ENCODE measurements at regions not wholly inside any gene's neighbourhood (a gene's known extent, or its start where the extent isn't known, plus 50 kb on each side); places are given as distances from the start of the nearest gene placed in this dataset.

DNA sequence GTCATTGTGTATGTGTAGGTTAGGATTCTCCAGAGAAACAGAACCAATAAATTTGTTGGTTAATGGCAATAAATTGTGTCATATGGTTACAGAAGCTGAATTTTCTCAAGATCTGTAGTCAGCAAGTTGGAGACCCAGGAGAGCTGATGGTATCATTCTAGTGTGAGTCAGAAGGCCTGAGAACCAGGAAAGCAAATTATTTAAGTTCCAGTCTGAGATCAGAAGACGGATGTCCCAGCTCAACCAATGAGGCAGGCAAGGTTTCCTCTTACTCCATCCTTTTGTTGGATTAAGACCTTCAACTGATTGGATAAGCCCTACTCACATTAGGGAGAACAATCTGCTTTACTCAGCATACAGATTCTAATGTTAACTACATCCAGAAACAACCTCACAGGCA, 656.3 kb downstream of the ANXA1 start:
- H3K36me3 ChIP-seq (ENCODE audit: insufficient read depth, low read length), result no peaks in the 10 kb centered on the region
- H3K79me2 ChIP-seq (ENCODE audit: insufficient read depth, low read length), result no peaks in the 10 kb centered on the region
- H4K20me1 ChIP-seq (ENCODE audit: insufficient read depth, low read length, poor library complexity, severe bottlenecking), result no peaks in the 10 kb centered on the region
- H3K9ac ChIP-seq (ENCODE audit: low read depth, low read length, poor library complexity, severe bottlenecking), result no peak overlapping the region
- H3K4me3 ChIP-seq (ENCODE audit: low read length, poor library complexity, severe bottlenecking), result no peak overlapping the region
- no peaks in the 10 kb centered on the region for H3K9me3 ChIP-seq (ENCODE audit: insufficient read depth, low read depth, low read length)
- H2AFZ ChIP-seq (ENCODE audit: low read length), result no peak overlapping the region
- no peaks in the 10 kb centered on the region for H3F3A ChIP-seq (ENCODE audit: low read depth)
- H3K4me2 ChIP-seq (ENCODE audit: low read depth, low read length, poor library complexity, severe bottlenecking), result no peak overlapping the region
- no peaks in the 10 kb centered on the region for H3K27me3 ChIP-seq (ENCODE audit: insufficient read depth, low read length, poor library complexity, severe bottlenecking)
- no peaks in the 10 kb centered on the region for H3K9me2 ChIP-seq (replicated peaks; ENCODE audit: low read depth, low read length)
- TF ChIP-seq, protein P1, sequence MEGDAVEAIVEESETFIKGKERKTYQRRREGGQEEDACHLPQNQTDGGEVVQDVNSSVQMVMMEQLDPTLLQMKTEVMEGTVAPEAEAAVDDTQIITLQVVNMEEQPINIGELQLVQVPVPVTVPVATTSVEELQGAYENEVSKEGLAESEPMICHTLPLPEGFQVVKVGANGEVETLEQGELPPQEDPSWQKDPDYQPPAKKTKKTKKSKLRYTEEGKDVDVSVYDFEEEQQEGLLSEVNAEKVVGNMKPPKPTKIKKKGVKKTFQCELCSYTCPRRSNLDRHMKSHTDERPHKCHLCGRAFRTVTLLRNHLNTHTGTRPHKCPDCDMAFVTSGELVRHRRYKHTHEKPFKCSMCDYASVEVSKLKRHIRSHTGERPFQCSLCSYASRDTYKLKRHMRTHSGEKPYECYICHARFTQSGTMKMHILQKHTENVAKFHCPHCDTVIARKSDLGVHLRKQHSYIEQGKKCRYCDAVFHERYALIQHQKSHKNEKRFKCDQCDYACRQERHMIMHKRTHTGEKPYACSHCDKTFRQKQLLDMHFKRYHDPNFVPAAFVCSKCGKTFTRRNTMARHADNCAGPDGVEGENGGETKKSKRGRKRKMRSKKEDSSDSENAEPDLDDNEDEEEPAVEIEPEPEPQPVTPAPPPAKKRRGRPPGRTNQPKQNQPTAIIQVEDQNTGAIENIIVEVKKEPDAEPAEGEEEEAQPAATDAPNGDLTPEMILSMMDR (conservative IDR thresholded peaks at IDR 0.05; ENCODE audit: low read length), result no peak
- TF ChIP-seq EZH2phosphoT487 (IDR thresholded peaks at IDR 0.05; ENCODE audit: borderline replicate concordance), result no peak
- H3K4me1 ChIP-seq (ENCODE audit: insufficient read depth, low read length, poor library complexity, severe bottlenecking), result no peaks in the 10 kb centered on the region

DNA sequence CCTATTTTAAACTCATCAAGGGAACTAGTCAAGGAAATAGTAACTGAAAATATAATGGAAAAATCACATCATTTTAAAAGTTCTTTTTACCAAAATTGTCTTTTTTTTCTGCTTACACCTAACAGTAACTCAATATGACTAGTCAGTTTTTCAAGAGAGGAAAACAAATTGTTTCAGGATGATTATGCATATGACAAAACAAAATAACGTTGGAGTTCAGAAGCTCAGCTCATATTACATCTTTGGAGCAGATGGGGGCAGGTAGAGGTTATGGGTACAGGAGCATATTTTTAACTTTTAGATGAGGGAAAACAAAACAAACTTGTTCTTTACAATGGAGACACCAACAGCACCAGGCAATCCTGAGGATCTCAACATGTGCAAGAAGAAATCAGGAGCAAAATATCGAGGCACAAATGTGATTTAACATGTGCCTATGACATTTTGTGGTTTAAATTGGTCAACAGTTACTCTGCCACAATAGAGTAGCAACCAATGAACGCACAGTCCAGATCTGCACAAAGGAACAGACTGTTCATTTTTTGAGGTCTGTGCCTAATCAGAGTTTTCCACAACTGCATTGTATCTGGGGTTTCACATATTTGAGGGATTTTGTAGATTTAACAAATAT, 659.0 kb downstream of the ANXA1 start:
- Histone ChIP-seq H2AFZ (ENCODE audit: low read length) (no peak overlapping the region), H3K9me3 (ENCODE audit: insufficient read depth, low read depth, low read length) (no peaks in the 10 kb centered on the region), H3K4me3 (ENCODE audit: low read length, poor library complexity, severe bottlenecking) (no peak overlapping the region), H3K4me2 (ENCODE audit: low read depth, low read length, poor library complexity, severe bottlenecking) (no peak overlapping the region), H4K20me1 (ENCODE audit: insufficient read depth, low read length, poor library complexity, severe bottlenecking) (no peaks in the 10 kb centered on the region), H3K36me3 (ENCODE audit: insufficient read depth, low read length) (no peaks in the 10 kb centered on the region), H3K9me2 (replicated peaks; ENCODE audit: low read depth, low read length) (no peaks in the 10 kb centered on the region), H3K4me1 (ENCODE audit: insufficient read depth, low read length, poor library complexity, severe bottlenecking) (no peaks in the 10 kb centered on the region), H3K9ac (ENCODE audit: low read depth, low read length, poor library complexity, severe bottlenecking) (no peak overlapping the region), H3K27me3 (ENCODE audit: insufficient read depth, low read length, poor library complexity, severe bottlenecking) (no peaks in the 10 kb centered on the region), H3F3A (ENCODE audit: low read depth) (no peaks in the 10 kb centered on the region), H3K79me2 (ENCODE audit: insufficient read depth, low read length) (no peaks in the 10 kb centered on the region)
- no peak for TF ChIP-seq EZH2phosphoT487 (IDR thresholded peaks at IDR 0.05; ENCODE audit: borderline replicate concordance)

GRCh38 chr9:73813546-73813945, 661.9 kb downstream of the ANXA1 start:
- H3K36me3 ChIP-seq (ENCODE audit: insufficient read depth, low read length), result no peaks in the 10 kb centered on the region
- H3K9me3 ChIP-seq (ENCODE audit: insufficient read depth, low read depth, low read length), result no peaks in the 10 kb centered on the region
- H3K4me1 ChIP-seq (ENCODE audit: insufficient read depth, low read length, poor library complexity, severe bottlenecking), result no peaks in the 10 kb centered on the region
- H3K9ac ChIP-seq (ENCODE audit: low read depth, low read length, poor library complexity, severe bottlenecking), result no peak overlapping the region
- H3F3A ChIP-seq (ENCODE audit: low read depth), result no peaks in the 10 kb centered on the region
- H4K20me1 ChIP-seq (ENCODE audit: insufficient read depth, low read length, poor library complexity, severe bottlenecking), result no peaks in the 10 kb centered on the region
- H3K79me2 ChIP-seq (ENCODE audit: insufficient read depth, low read length), result no peaks in the 10 kb centered on the region
- H3K27me3 ChIP-seq (ENCODE audit: insufficient read depth, low read length, poor library complexity, severe bottlenecking), result no peaks in the 10 kb centered on the region
- TF ChIP-seq, protein P1 (conservative IDR thresholded peaks at IDR 0.05; ENCODE audit: low read length), result no peak
- no peak for TF ChIP-seq EZH2phosphoT487 (IDR thresholded peaks at IDR 0.05; ENCODE audit: borderline replicate concordance)
- H3K9me2 ChIP-seq (replicated peaks; ENCODE audit: low read depth, low read length), result no peaks in the 10 kb centered on the region
- no peak overlapping the region for H3K4me3 ChIP-seq (ENCODE audit: low read length, poor library complexity, severe bottlenecking)
- no peak overlapping the region for H2AFZ ChIP-seq (ENCODE audit: low read length)
- H3K4me2 ChIP-seq (ENCODE audit: low read depth, low read length, poor library complexity, severe bottlenecking), result no peak overlapping the region

- Histone ChIP-seq H3F3A (ENCODE audit: low read depth) (no peaks in the 10 kb centered on the region), H3K4me1 (ENCODE audit: insufficient read depth, low read length, poor library complexity, severe bottlenecking) (no peaks in the 10 kb centered on the region), H3K36me3 (ENCODE audit: insufficient read depth, low read length) (no peaks in the 10 kb centered on the region), H3K4me3 (ENCODE audit: low read length, poor library complexity, severe bottlenecking) (no peak overlapping the region), H3K4me2 (ENCODE audit: low read depth, low read length, poor library complexity, severe bottlenecking) (no peak overlapping the region), H3K9ac (ENCODE audit: low read depth, low read length, poor library complexity, severe bottlenecking) (no peak overlapping the region), H3K9me2 (replicated peaks; ENCODE audit: low read depth, low read length) (no peaks in the 10 kb centered on the region), H4K20me1 (ENCODE audit: insufficient read depth, low read length, poor library complexity, severe bottlenecking) (no peaks in the 10 kb centered on the region), H3K9me3 (ENCODE audit: insufficient read depth, low read depth, low read length) (no peaks in the 10 kb centered on the region), H3K79me2 (ENCODE audit: insufficient read depth, low read length) (no peaks in the 10 kb centered on the region), H3K27me3 (ENCODE audit: insufficient read depth, low read length, poor library complexity, severe bottlenecking) (no peaks in the 10 kb centered on the region), H2AFZ (ENCODE audit: low read length) (no peak overlapping the region)
- TF ChIP-seq EZH2phosphoT487 (IDR thresholded peaks at IDR 0.05; ENCODE audit: borderline replicate concordance), result no peak
- TF ChIP-seq, protein P1 (conservative IDR thresholded peaks at IDR 0.05; ENCODE audit: low read length), result no peak
Measured at GRCh38 chr9:73816905-73817304, 665.2 kb downstream of the ANXA1 start.

All from Loucy (cell line).